Activated CD4-positive, alpha-beta T cell treated with anti-CD3 and anti-CD28 coated beads for 4 hours (primary cell): ENCODE measurements at regions not wholly inside any gene's neighbourhood (a gene's known extent, or its start where the extent isn't known, plus 50 kb on each side); places are given as distances from the start of the nearest gene placed in this dataset.

Source experiments
- DNase-seq, 2 donors: peaks; one replicate each; pipeline ENCODE4 v3.0.0-alpha.2; 2020

- no peak for DNase-seq
Measured at GRCh38 chr20:40442181-40442963, 246.7 kb downstream of the MAFB start.

- no peak for DNase-seq
Measured at GRCh38 chr20:40441771-40442170, 247.3 kb downstream of the MAFB start.

- DNase-seq, result no peak
Measured at GRCh38 chr20:40438161-40438830, 250.7 kb downstream of the MAFB start.

- no peak for DNase-seq
Measured at GRCh38 chr20:40436011-40436410, 253.0 kb downstream of the MAFB start.

- no peak for DNase-seq
Measured at GRCh38 chr20:40435146-40435895, 253.7 kb downstream of the MAFB start.

- DNase-seq, result no peak
Measured at GRCh38 chr20:40434122-40434521, 254.9 kb downstream of the MAFB start.

GRCh38 chr20:40433341-40433861, 255.6 kb downstream of the MAFB start:
- DNase-seq, result no peak

- no peak for DNase-seq
Measured at GRCh38 chr20:40431611-40432010, 257.4 kb downstream of the MAFB start.

- no peak for DNase-seq
Measured at GRCh38 chr20:40431112-40431511, 257.9 kb downstream of the MAFB start.

GRCh38 chr20:40427026-40427425, 262.0 kb downstream of the MAFB start:
- no peak for DNase-seq

- DNase-seq, result no peak
Measured at GRCh38 chr20:40424695-40425094, 264.3 kb downstream of the MAFB start.

- DNase-seq, result no peak
Measured at GRCh38 chr20:40422656-40423055, 266.4 kb downstream of the MAFB start.

- no peak for DNase-seq
Measured at GRCh38 chr20:40416274-40416673, 272.8 kb downstream of the MAFB start.

GRCh38 chr20:40414843-40415615, 274.0 kb downstream of the MAFB start:
- no peak for DNase-seq

GRCh38 chr20:40410028-40410427, 279.0 kb downstream of the MAFB start:
- DNase-seq, result no peak

GRCh38 chr20:40397467-40397866, 291.6 kb downstream of the MAFB start:
- DNase-seq, result no peak

- DNase-seq, result no peak
Measured at GRCh38 chr20:40393197-40394079, 295.6 kb downstream of the MAFB start.

GRCh38 chr20:40390654-40391053, 298.4 kb downstream of the MAFB start:
- DNase-seq, result no peak

- no peak for DNase-seq
Measured at GRCh38 chr20:40370800-40371199, 318.2 kb downstream of the MAFB start.

GRCh38 chr20:40368876-40369275, 320.2 kb downstream of the MAFB start:
- no peak for DNase-seq

GRCh38 chr20:40361916-40362315, 327.1 kb downstream of the MAFB start:
- no peak for DNase-seq
